ENCODE measurements at regions not wholly inside any gene's neighbourhood (a gene's known extent, or its start where the extent isn't known, plus 50 kb on each side); places are given as distances from the start of the nearest gene placed in this dataset.

DNA sequence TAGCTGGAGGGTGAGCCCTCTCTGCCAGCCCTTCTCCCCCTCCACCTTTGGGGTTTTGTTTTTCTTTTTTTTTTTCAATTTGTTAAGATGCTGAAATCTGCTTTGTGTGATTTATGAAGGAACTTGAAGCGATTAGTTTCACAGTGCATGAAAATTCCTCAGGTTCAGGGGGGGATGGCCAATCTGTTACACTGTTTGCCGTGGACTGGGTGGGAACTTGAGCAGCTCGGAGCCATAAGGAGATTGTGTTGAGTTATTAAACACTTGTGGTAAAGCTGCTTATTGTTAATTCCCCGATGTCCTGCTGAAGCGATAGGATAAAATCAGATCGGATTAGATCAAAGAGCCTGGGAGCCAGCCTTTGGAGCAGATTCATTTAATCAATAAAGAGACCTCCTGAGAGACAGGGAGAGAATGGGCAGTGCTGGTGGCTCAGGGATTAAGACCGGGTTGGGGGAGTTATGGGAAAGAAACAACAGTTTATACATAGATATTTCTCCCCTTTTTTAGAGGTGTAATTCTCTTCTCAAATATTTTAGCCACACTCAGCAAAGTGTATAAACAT lies 105.8 kb upstream of the SPATA31D4 start:
- Histone ChIP-seq H3K27me3 (ENCODE audit: insufficient read depth, insufficient read length) (no peaks in the 10 kb centered on the region), H3K4me3 (ENCODE audit: insufficient read length, low read depth) (no peak overlapping the region), H3K36me3 (ENCODE audit: insufficient read depth, insufficient read length, low read length) (no peaks in the 10 kb centered on the region), H3K4me1 (ENCODE audit: insufficient read depth, insufficient read length) (peaks cover 19% of the 10 kb centered on the region), H3K9me3 (ENCODE audit: insufficient read depth, low read length) (no peaks in the 10 kb centered on the region), H3K9ac (ENCODE audit: insufficient read length, low read depth) (no peak overlapping the region)
- no peak for DNase-seq (ENCODE audit: low read depth, low spot score)
- TF ChIP-seq ZNF274 (IDR thresholded peaks at IDR 0.05; ENCODE audit: low read depth, low read length) (no peak), SUZ12 (IDR thresholded peaks at IDR 0.05; ENCODE audit: extremely low read depth, insufficient read depth, insufficient read length) (no peak), YY1 (IDR thresholded peaks at IDR 0.05; ENCODE audit: insufficient read depth, insufficient read length) (no peak)

DNA sequence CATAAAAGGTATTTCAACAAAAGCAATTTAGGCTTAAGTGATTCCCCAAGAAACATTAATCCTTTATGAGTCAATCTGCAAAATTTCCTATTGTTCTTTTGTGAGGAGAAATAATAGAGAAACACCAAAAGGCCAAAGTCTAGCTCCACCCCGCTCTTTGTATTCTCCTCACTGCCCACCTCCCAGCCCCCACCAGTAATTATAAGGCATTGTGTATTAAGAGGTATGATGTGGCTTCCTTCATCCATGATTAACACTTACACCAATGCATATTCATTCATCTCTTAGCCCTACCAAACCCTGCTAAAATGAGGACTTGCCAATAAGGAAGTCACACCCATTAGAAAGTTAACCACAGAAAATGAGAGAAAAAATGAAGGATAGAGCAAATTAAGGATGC lies 105.3 kb upstream of the SPATA31D4 start:
- Histone ChIP-seq H3K36me3 (ENCODE audit: insufficient read depth, insufficient read length, low read length) (no peaks in the 10 kb centered on the region), H3K4me3 (ENCODE audit: insufficient read length, low read depth) (no peak overlapping the region), H3K4me1 (ENCODE audit: insufficient read depth, insufficient read length) (peaks cover 16% of the 10 kb centered on the region), H3K9ac (ENCODE audit: insufficient read length, low read depth) (no peak overlapping the region), H3K27me3 (ENCODE audit: insufficient read depth, insufficient read length) (no peaks in the 10 kb centered on the region), H3K9me3 (ENCODE audit: insufficient read depth, low read length) (no peaks in the 10 kb centered on the region)
- DNase-seq (ENCODE audit: low read depth, low spot score): no peak
- TF ChIP-seq ZNF274 (IDR thresholded peaks at IDR 0.05; ENCODE audit: low read depth, low read length): no peak
- TF ChIP-seq SUZ12 (IDR thresholded peaks at IDR 0.05; ENCODE audit: extremely low read depth, insufficient read depth, insufficient read length): no peak
- TF ChIP-seq YY1 (IDR thresholded peaks at IDR 0.05; ENCODE audit: insufficient read depth, insufficient read length): no peak

DNA sequence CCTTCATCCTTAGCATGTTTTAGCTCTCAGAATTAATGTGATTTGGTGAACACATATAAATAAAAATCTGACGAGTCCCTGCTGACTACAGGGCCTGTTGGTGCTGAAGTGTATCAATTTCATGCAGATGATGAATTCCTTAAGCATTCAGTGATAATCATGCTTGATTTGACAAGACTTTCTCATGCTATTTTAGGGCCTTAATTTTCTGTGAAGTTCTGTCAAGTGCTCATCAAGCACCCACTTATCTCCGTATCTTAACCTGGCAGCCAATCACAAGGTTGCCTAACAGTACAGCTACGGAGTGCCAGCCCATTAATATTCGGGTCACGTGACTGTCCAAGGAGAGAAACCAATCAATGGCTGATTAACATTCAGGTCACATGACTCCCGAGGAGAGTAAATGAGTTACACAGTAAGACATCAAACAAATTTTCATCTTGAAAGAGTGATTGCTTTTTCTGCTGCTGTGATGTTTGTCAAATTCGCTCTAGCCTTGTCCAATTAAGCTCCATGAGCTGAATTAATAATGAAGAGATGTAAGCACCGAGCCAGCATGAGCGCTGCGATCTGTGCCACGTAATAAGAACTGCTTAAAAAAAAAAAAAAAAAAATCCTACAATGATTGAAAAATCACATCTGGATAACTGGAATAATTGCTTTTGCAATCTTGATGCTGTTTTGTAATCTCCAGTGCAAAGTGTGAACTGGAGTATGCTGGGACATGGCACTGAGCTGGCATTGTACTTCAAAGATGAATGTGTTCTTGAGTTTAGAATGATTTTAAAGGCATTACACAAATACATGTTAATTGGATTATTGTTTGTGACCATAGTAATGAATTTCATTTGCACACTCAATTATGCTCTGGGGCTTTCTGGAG lies 104.3 kb upstream of the SPATA31D4 start:
- no peak for DNase-seq (ENCODE audit: low read depth, low spot score)
- Histone ChIP-seq H3K36me3 (ENCODE audit: insufficient read depth, insufficient read length, low read length) (no peaks in the 10 kb centered on the region), H3K9me3 (ENCODE audit: insufficient read depth, low read length) (no peaks in the 10 kb centered on the region), H3K4me1 (ENCODE audit: insufficient read depth, insufficient read length) (peaks cover 7% of the 10 kb centered on the region), H3K9ac (ENCODE audit: insufficient read length, low read depth) (no peak overlapping the region), H3K27me3 (ENCODE audit: insufficient read depth, insufficient read length) (no peaks in the 10 kb centered on the region), H3K4me3 (ENCODE audit: insufficient read length, low read depth) (no peak overlapping the region)
- TF ChIP-seq SUZ12 (IDR thresholded peaks at IDR 0.05; ENCODE audit: extremely low read depth, insufficient read depth, insufficient read length) (no peak), YY1 (IDR thresholded peaks at IDR 0.05; ENCODE audit: insufficient read depth, insufficient read length) (no peak), ZNF274 (IDR thresholded peaks at IDR 0.05; ENCODE audit: low read depth, low read length) (no peak)

DNA sequence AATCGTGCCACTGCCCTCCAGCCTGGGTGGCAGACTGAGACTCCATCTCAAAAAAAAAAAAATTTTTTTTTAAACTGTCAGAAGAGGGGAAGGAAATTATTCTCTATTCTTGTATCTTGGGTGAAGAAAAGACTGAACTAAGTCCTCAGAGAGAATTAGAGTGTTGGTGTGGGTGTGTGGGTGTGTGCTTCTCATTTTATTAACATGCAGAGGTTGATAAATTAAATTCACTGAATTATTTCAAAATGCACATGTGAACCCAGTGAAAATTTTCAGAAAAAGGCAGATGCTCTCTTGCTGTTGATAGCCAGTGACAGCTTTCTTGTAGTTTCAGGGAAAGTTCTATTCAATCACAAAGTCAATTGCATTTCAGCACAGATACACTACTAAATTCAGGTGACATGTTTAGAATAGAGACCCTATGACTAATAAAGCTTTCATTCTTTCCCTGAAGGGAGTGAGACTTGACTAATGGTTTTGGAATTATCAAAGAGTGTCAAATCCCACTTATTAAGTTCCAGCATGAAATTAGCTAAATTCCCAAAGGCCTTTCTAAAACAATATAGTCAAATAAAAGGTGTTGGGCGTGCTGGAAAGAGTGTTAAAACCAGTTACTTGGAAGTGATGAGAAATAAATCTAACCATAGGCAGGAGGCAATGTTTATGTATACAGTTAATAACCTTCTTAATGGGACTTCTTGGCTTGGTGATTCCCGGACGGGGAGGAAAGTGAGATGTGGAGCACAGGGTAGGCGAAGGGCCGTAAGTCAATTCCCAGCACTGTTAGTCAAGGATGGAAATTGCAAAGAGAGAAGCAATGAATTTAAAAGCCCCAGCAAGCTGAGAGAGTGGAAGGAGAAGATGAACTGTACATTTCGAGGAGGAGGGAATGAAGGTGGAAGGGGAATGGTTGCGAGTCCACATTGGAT lies 103.2 kb upstream of the SPATA31D4 start:
- TF ChIP-seq SUZ12 (IDR thresholded peaks at IDR 0.05; ENCODE audit: extremely low read depth, insufficient read depth, insufficient read length): no peak
- no peak for TF ChIP-seq ZNF274 (IDR thresholded peaks at IDR 0.05; ENCODE audit: low read depth, low read length)
- no peak for TF ChIP-seq YY1 (IDR thresholded peaks at IDR 0.05; ENCODE audit: insufficient read depth, insufficient read length)
- DNase-seq (ENCODE audit: low read depth, low spot score): no peak

DNA sequence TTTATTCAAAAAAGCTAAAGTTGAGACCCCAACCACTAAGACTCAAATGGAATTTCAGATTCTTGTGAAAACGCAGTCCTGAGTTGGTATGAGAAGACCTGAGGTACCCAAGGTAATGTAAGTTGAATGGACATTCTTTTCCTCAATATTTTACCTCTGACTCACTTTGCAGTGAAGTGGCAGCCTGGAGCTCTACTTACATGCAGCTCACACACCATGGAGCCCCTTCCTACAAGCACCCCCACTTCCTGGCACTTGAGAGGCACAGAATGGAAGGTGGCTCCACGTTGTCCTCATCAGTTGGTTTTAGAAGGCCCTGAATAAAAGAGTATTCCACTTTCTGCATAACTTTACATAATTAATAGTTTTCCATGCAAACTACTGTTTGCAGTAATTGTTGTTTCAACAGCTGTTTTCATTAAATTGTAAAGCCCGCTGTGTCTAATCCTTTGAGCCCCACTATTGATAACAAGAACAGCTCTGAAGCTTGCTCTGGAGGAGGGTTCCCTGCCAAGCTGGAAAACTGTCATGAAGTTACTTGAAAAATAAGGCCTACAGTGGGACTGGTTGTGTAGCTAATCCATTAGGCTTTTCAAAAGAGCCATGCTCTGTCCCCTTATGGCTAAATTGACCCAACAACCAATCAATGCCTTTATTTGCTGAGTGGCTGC lies 102.2 kb upstream of the SPATA31D4 start:
- H3K27me3 ChIP-seq (ENCODE audit: insufficient read depth, insufficient read length): no peaks in the 10 kb centered on the region
- no peak for DNase-seq (ENCODE audit: low read depth, low spot score)
- H3K4me3 ChIP-seq (ENCODE audit: insufficient read length, low read depth): no peak overlapping the region
- TF ChIP-seq YY1 (IDR thresholded peaks at IDR 0.05; ENCODE audit: insufficient read depth, insufficient read length) (no peak), SUZ12 (IDR thresholded peaks at IDR 0.05; ENCODE audit: extremely low read depth, insufficient read depth, insufficient read length) (no peak), ZNF274 (IDR thresholded peaks at IDR 0.05; ENCODE audit: low read depth, low read length) (no peak)
- no peaks in the 10 kb centered on the region for H3K4me1 ChIP-seq (ENCODE audit: insufficient read depth, insufficient read length)
- no peaks in the 10 kb centered on the region for H3K36me3 ChIP-seq (ENCODE audit: insufficient read depth, insufficient read length, low read length)
- H3K9ac ChIP-seq (ENCODE audit: insufficient read length, low read depth): no peak overlapping the region
- no peaks in the 10 kb centered on the region for H3K9me3 ChIP-seq (ENCODE audit: insufficient read depth, low read length)

More for the DNA sequence above, 103.2 kb upstream of the SPATA31D4 start:
- H3K36me3 ChIP-seq (ENCODE audit: insufficient read depth, insufficient read length, low read length): no peaks in the 10 kb centered on the region
- peaks cover 2% of the 10 kb centered on the region for H3K4me1 ChIP-seq (ENCODE audit: insufficient read depth, insufficient read length)
- H3K4me3 ChIP-seq (ENCODE audit: insufficient read length, low read depth): no peak overlapping the region
- H3K27me3 ChIP-seq (ENCODE audit: insufficient read depth, insufficient read length): no peaks in the 10 kb centered on the region
- no peaks in the 10 kb centered on the region for H3K9me3 ChIP-seq (ENCODE audit: insufficient read depth, low read length)
- no peak overlapping the region for H3K9ac ChIP-seq (ENCODE audit: insufficient read length, low read depth)

DNA sequence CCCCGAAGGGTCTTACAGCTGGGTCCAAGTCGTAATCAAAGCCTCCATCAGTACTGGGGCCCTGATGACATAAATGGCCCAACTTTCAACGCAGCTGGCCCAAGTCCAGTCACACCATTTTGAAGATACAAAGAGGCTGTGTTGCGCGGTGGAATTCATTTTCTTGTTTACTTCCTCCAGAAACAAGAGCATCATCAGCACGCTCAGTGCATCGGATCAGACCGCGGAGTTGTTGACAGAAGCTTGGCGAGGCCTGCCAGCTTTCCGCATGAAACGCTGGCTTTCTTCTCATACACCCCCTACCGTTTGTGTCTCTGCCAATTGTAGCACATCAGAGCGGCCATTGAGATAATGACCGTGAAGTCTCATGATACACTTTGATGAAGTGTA lies 101.7 kb upstream of the SPATA31D4 start:
- H3K9me3 ChIP-seq (ENCODE audit: insufficient read depth, low read length): no peaks in the 10 kb centered on the region
- H3K27me3 ChIP-seq (ENCODE audit: insufficient read depth, insufficient read length): no peaks in the 10 kb centered on the region
- TF ChIP-seq YY1 (IDR thresholded peaks at IDR 0.05; ENCODE audit: insufficient read depth, insufficient read length): no peak
- TF ChIP-seq SUZ12 (IDR thresholded peaks at IDR 0.05; ENCODE audit: extremely low read depth, insufficient read depth, insufficient read length): no peak
- TF ChIP-seq ZNF274 (IDR thresholded peaks at IDR 0.05; ENCODE audit: low read depth, low read length): no peak
- H3K4me3 ChIP-seq (ENCODE audit: insufficient read length, low read depth): no peak overlapping the region
- no peak for DNase-seq (ENCODE audit: low read depth, low spot score)
- no peak overlapping the region for H3K9ac ChIP-seq (ENCODE audit: insufficient read length, low read depth)
- no peaks in the 10 kb centered on the region for H3K36me3 ChIP-seq (ENCODE audit: insufficient read depth, insufficient read length, low read length)
- H3K4me1 ChIP-seq (ENCODE audit: insufficient read depth, insufficient read length): no peaks in the 10 kb centered on the region

Data from NT2/D1 (cell line).